Lower leg skin (tissue), 4 donors: ENCODE measurements at regions not wholly inside any gene's neighbourhood (a gene's known extent, or its start where the extent isn't known, plus 50 kb on each side); places are given as distances from the start of the nearest gene placed in this dataset.
"Not testable (repeated sequence)": the region's sequence is repeated elsewhere in the genome, so short reads cannot be mapped to it uniquely, and the experiment has no call there.

Source experiments
- DNase-seq, 2 donors: peaks; one replicate each; pipeline ENCODE4 v3.0.0-alpha.2; 2019; ENCODE audit warnings: low spot score in 2 of 2
- H3K4me3 ChIP-seq: fragments of 200-600 bp; sonication (generic); 2 replicates; pipeline ENCODE4 v1.5.1; 2017; ENCODE audit warnings: mild to moderate bottlenecking, low read depth; ENCODE audit not compliant: poor library complexity, severe bottlenecking
- POLR2A ChIP-seq, 2 donors: fragments of 450-650 bp; IDR thresholded peaks; one replicate each; pipeline ENCODE4 v1.6.1; 2016 to 2017; ENCODE audit warnings: antibody characterized with exemption in 2 of 2, mild to moderate bottlenecking in 1 of 2, moderate library complexity in 1 of 2
- WGBS, 2 donors: methylation state at CpG; one replicate each; pipeline ENCODE4 v1.1.5; 2018; 5-methylcytosine and 5-hydroxymethylcytosine counted together
- intact Hi-C: fragments of 100-400 bp; cut with DNase I; formaldehyde crosslinking; loops from one replicate; pipeline ENCODE4 v1.15.0; 2023; ENCODE audit warnings: low total_unique reads
- TF ChIP-seq, protein P1 (sequence below), 3 donors: fragments of 450-650 bp; IDR thresholded peaks; one replicate each; pipeline ENCODE4 v1.5.1; 2016; ENCODE audit warnings: antibody characterized with exemption in 3 of 3, mild to moderate bottlenecking in 3 of 3, moderate library complexity in 2 of 3

DNA sequence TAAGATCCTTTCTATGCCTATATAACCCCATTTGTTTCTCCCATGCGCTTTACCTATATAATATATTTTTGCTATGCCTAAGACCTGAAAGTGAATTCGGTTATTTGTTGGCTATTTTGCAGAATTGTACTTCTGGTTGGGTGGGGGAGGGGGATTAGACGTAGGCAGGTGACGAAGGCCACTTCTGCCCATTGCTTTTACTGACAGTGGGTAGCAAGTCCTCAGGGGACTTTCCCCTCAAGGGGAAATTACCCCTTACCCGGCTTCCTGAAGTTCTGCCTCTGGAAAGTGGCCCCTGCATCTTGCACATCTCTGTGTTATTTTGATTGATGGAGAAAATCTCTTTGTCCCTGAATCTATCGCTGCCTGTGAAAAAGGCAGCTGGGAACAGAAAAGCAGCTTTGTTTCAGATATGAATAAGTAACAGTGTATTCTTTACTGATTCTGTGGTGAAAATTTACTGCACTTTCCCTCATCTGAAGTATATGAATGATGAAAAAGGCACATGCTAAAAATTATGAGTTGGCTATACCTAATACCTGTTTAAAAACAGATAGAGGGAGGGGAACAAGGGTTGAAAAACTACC, 133.9 kb downstream of the UTRN start:
- WGBS, 2 donors, result 83 to 88% methylated on average over 6 of the region's 6 CpGs

DNA sequence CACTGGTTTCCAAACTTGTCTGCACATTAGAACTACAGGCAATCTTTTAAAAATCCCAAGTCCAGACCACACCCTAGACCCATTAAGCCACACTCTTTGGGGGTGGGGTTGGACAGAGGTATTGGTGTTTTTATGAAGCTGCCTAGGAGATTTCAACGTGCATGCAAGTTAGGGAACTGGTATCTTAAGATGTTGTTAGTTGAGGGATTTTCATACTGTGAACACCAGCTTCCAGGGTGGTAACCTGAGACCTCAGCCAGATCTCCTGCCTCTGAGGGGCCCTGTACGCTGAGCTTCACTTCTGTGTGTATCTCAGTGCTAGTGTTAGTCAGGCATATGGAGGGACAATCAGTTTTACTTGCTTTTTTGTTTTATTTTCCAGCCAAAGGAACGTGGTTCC, 138.0 kb downstream of the UTRN start:
- 57 to 60% methylated on average over 3 of the region's 3 CpGs for WGBS, 2 donors
- no peak overlapping the region for H3K4me3 ChIP-seq
- intact Hi-C loops, result no loop called here
- no peak for TF ChIP-seq POLR2A (IDR thresholded peaks at IDR 0.05)
- TF ChIP-seq, protein P1, sequence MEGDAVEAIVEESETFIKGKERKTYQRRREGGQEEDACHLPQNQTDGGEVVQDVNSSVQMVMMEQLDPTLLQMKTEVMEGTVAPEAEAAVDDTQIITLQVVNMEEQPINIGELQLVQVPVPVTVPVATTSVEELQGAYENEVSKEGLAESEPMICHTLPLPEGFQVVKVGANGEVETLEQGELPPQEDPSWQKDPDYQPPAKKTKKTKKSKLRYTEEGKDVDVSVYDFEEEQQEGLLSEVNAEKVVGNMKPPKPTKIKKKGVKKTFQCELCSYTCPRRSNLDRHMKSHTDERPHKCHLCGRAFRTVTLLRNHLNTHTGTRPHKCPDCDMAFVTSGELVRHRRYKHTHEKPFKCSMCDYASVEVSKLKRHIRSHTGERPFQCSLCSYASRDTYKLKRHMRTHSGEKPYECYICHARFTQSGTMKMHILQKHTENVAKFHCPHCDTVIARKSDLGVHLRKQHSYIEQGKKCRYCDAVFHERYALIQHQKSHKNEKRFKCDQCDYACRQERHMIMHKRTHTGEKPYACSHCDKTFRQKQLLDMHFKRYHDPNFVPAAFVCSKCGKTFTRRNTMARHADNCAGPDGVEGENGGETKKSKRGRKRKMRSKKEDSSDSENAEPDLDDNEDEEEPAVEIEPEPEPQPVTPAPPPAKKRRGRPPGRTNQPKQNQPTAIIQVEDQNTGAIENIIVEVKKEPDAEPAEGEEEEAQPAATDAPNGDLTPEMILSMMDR (IDR thresholded peaks at IDR 0.05), result no peak
- DNase-seq, result no peak

More for the DNA sequence above, 133.9 kb downstream of the UTRN start:
- TF ChIP-seq, protein P1 (IDR thresholded peaks at IDR 0.05), result no peak
- TF ChIP-seq POLR2A (IDR thresholded peaks at IDR 0.05), result no peak
- H3K4me3 ChIP-seq, result no peak overlapping the region
- no peak for DNase-seq
- intact Hi-C loops, result no loop called here

- no peak for DNase-seq
- 92 to 95% methylated on average over 1 of the region's 1 CpG for WGBS, 2 donors
- intact Hi-C loops, result no loop called here
- no peak for TF ChIP-seq POLR2A (IDR thresholded peaks at IDR 0.05)
- TF ChIP-seq, protein P1 (IDR thresholded peaks at IDR 0.05), result no peak
- no peak overlapping the region for H3K4me3 ChIP-seq
These were observed 144.6 kb downstream of the UTRN start for GRCh38 chr6:144429753-144430152.

- H3K4me3 ChIP-seq, DNase-seq, intact Hi-C loops: not testable (repeated sequence)
- 99 to 100% methylated on average over 2 to 21 of the region's 24 CpGs for WGBS, 2 donors
These were observed 148.3 kb downstream of the UTRN start for GRCh38 chr6:144433446-144433845.

GRCh38 chr6:144434308-144434990, 149.3 kb downstream of the UTRN start:
- no peak overlapping the region for H3K4me3 ChIP-seq
- WGBS, 2 donors, result 92 to 93% methylated on average over 6 of the region's 6 CpGs
- intact Hi-C loops, result no loop called here
- DNase-seq, result no peak
- no peak for TF ChIP-seq POLR2A (IDR thresholded peaks at IDR 0.05)
- TF ChIP-seq, protein P1 (IDR thresholded peaks at IDR 0.05), result no peak

GRCh38 chr6:144435602-144436426, 150.7 kb downstream of the UTRN start:
- TF ChIP-seq, protein P1 (IDR thresholded peaks at IDR 0.05), result no peak
- TF ChIP-seq POLR2A (IDR thresholded peaks at IDR 0.05), result no peak
- intact Hi-C loops, result no loop called here
- no peak overlapping the region for H3K4me3 ChIP-seq
- WGBS, 2 donors, result 93% methylated on average over 5 of the region's 5 CpGs
- no peak for DNase-seq
